Lung (tissue), 11 donors: ENCODE measurements at regions not wholly inside any gene's neighbourhood (a gene's known extent, or its start where the extent isn't known, plus 50 kb on each side); places are given as distances from the start of the nearest gene placed in this dataset.

Experiments
- ATAC-seq: fragments of 200-7000 bp; cut with Tn5 transposase; one replicate; pipeline ENCODE4 v1.9.1; 2020; ENCODE audit warnings: moderate number of reproducible peaks; ENCODE audit not compliant: insufficient read depth, low FRiP score
- DNase-seq, 3 donors: peaks; one replicate each; pipeline ENCODE4 v3.0.0-alpha.2; 2013 to 2017
- H3K27ac ChIP-seq, 2 donors: one replicate each; pipeline ENCODE4 v1.5.1; 2013; ENCODE audit warnings: mild to moderate bottlenecking in 2 of 2, moderate library complexity in 2 of 2, control low read depth in 1 of 2, inconsistent platforms in 1 of 2, low read depth in 1 of 2, low read length in 1 of 2
- H3K27me3 ChIP-seq, 3 donors: one replicate each; pipeline ENCODE4 v1.5.1; 2013; ENCODE audit warnings: low read length in 2 of 3; ENCODE audit not compliant: control insufficient read depth in 3 of 3, insufficient read depth in 3 of 3
- H3K36me3 ChIP-seq, 4 donors: one replicate each; pipeline ENCODE4 v1.5.1; 2013; ENCODE audit warnings: low read length in 4 of 4, mild to moderate bottlenecking in 1 of 4, moderate library complexity in 1 of 4; ENCODE audit not compliant: control insufficient read depth in 4 of 4, insufficient read depth in 4 of 4
- H3K4me1 ChIP-seq, 5 donors: one replicate each; pipeline ENCODE4 v1.5.1; 2013; ENCODE audit warnings: low read length in 5 of 5, mild to moderate bottlenecking in 2 of 5, moderate library complexity in 1 of 5; ENCODE audit not compliant: control insufficient read depth in 5 of 5, insufficient read depth in 5 of 5
- H3K4me3 ChIP-seq: one replicate; pipeline ENCODE4 v1.5.1; 2013; ENCODE audit warnings: mild to moderate bottlenecking, control low read depth, moderate library complexity
- H3K9ac ChIP-seq, 2 donors: one replicate each; pipeline ENCODE4 v1.5.1; 2013; ENCODE audit warnings: low read length in 2 of 2, control low read depth in 1 of 2; ENCODE audit not compliant: insufficient read depth in 1 of 2
- H3K9me3 ChIP-seq, 4 donors: one replicate each; pipeline ENCODE4 v1.5.1; 2013; ENCODE audit warnings: low read length in 3 of 4, mild to moderate bottlenecking in 1 of 4, moderate library complexity in 1 of 4; ENCODE audit not compliant: control insufficient read depth in 4 of 4, insufficient read depth in 3 of 4
- CTCF ChIP-seq: IDR thresholded peaks from 2 replicates; pipeline ENCODE4 v1.5.1; 2012; ENCODE audit warnings: mild to moderate bottlenecking; ENCODE audit errors: control extremely low read depth, extremely low read depth
- WGBS, 2 donors: extraction: QIAGEN DNeasy Blood & Tissue Kit; methylation state at CpG; one replicate each; pipeline ENCODE4 v1.1.7; 2013; 5-methylcytosine and 5-hydroxymethylcytosine counted together
- donor health status: control.
- donor health status: control.
- donor health status: Bipolar disorder and iron deficiency.
- donor health status: healthy.
- donor health status: DM: yes; HTN: yes; CAD: no.

- no peak for TF ChIP-seq CTCF
- DNase-seq (no peak), ATAC-seq (no peak)
- Histone ChIP-seq H3K27me3 (no peaks in the 10 kb centered on the region), H3K9me3 (no peaks in the 10 kb centered on the region), H3K36me3 (no peaks in the 10 kb centered on the region), H3K4me3 (no peak overlapping the region), H3K4me1 (no peaks in the 10 kb centered on the region), H3K9ac (no peak overlapping the region), H3K27ac (no peak overlapping the region)
- WGBS, 2 donors = 71 to 81% methylated on average over 4 of the region's 4 CpGs
These were observed 59.7 kb upstream of the MAGI1 start for GRCh38 chr3:66098436-66098835.

- Histone ChIP-seq H3K4me1 (no peaks in the 10 kb centered on the region), H3K27ac (no peak overlapping the region), H3K9ac (no peak overlapping the region), H3K27me3 (no peaks in the 10 kb centered on the region), H3K4me3 (no peak overlapping the region), H3K36me3 (no peaks in the 10 kb centered on the region), H3K9me3 (no peaks in the 10 kb centered on the region)
- ATAC-seq = no peak
- WGBS, 2 donors = 87 to 93% methylated on average over 4 of the region's 4 CpGs
- TF ChIP-seq CTCF = no peak
- no peak for DNase-seq
These were observed 58.9 kb upstream of the MAGI1 start for GRCh38 chr3:66097647-66098046.

GRCh38 chr3:66095295-66096001 lies 56.7 kb upstream of the MAGI1 start:
- DNase-seq (no peak), ATAC-seq (no peak)
- Histone ChIP-seq H3K36me3 (no peaks in the 10 kb centered on the region), H3K9me3 (no peaks in the 10 kb centered on the region), H3K27me3 (no peaks in the 10 kb centered on the region), H3K9ac (no peak overlapping the region), H3K4me3 (no peak overlapping the region), H3K4me1 (no peaks in the 10 kb centered on the region), H3K27ac (no peak overlapping the region)
- no peak for TF ChIP-seq CTCF
- WGBS, 2 donors = 71 to 85% methylated on average over 5 of the region's 5 CpGs

- no peak for TF ChIP-seq CTCF
These were observed 55.3 kb upstream of the MAGI1 start for GRCh38 chr3:66093981-66094380.

More at GRCh38 chr3:66093981-66094380, 55.3 kb upstream of the MAGI1 start:
- DNase-seq = no peak
- Histone ChIP-seq H3K36me3 (no peaks in the 10 kb centered on the region), H3K9me3 (no peaks in the 10 kb centered on the region), H3K4me3 (no peak overlapping the region), H3K9ac (no peak overlapping the region), H3K27ac (no peak overlapping the region), H3K4me1 (no peaks in the 10 kb centered on the region), H3K27me3 (no peaks in the 10 kb centered on the region)
- 94 to 95% methylated on average over 4 of the region's 4 CpGs for WGBS, 2 donors
- ATAC-seq = no peak
